ENCODE measurements at regions not wholly inside any gene's neighbourhood (a gene's known extent, or its start where the extent isn't known, plus 50 kb on each side); places are given as distances from the start of the nearest gene placed in this dataset.

- DNase-seq, result no peak
Observed at GRCh38 chr18:37946324-37946723, 380.7 kb upstream of the CELF4 start.

- DNase-seq, result no peak
Observed at GRCh38 chr18:37944700-37945270, 379.2 kb upstream of the CELF4 start.

GRCh38 chr18:37937287-37937686, 371.7 kb upstream of the CELF4 start:
- no peak for DNase-seq

GRCh38 chr18:37935086-37935485, 369.5 kb upstream of the CELF4 start:
- no peak for DNase-seq

- DNase-seq, result no peak
Observed at GRCh38 chr18:37930640-37931039, 365.0 kb upstream of the CELF4 start.

GRCh38 chr18:37922162-37922561, 356.6 kb upstream of the CELF4 start:
- DNase-seq, result no peak

GRCh38 chr18:37920865-37921264, 355.3 kb upstream of the CELF4 start:
- no peak for DNase-seq

- no peak for DNase-seq
Observed at GRCh38 chr18:37913051-37913450, 347.5 kb upstream of the CELF4 start.

GRCh38 chr18:37902344-37902743, 336.7 kb upstream of the CELF4 start:
- no peak for DNase-seq

- no peak for DNase-seq
Observed at GRCh38 chr18:37900326-37900725, 334.7 kb upstream of the CELF4 start.

- DNase-seq, result no peak
Observed at GRCh38 chr18:37889963-37890362, 324.4 kb upstream of the CELF4 start.

GRCh38 chr18:37874721-37875120, 309.1 kb upstream of the CELF4 start:
- DNase-seq, result no peak

- DNase-seq, result no peak
Observed at GRCh38 chr18:37873416-37873815, 307.8 kb upstream of the CELF4 start.

GRCh38 chr18:37872562-37872961, 307.0 kb upstream of the CELF4 start:
- DNase-seq, result no peak

GRCh38 chr18:37871561-37871960, 306.0 kb upstream of the CELF4 start:
- DNase-seq, result no peak

GRCh38 chr18:37869051-37869450, 303.5 kb upstream of the CELF4 start:
- no peak for DNase-seq

- DNase-seq, result no peak
Observed at GRCh38 chr18:37864122-37864521, 298.5 kb upstream of the CELF4 start.

GRCh38 chr18:37861981-37862380, 296.4 kb upstream of the CELF4 start:
- no peak for DNase-seq

GRCh38 chr18:37854396-37854795, 288.8 kb upstream of the CELF4 start:
- DNase-seq, result no peak

GRCh38 chr18:37853706-37854105, 288.1 kb upstream of the CELF4 start:
- DNase-seq, result no peak

GRCh38 chr18:37852464-37852863, 286.9 kb upstream of the CELF4 start:
- no peak for DNase-seq

- DNase-seq, result no peak
Observed at GRCh38 chr18:37847544-37847943, 281.9 kb upstream of the CELF4 start.

- no peak for DNase-seq
Observed at GRCh38 chr18:37846996-37847395, 281.4 kb upstream of the CELF4 start.

GRCh38 chr18:37845498-37845897, 279.9 kb upstream of the CELF4 start:
- no peak for DNase-seq

GRCh38 chr18:37844209-37844970, 278.8 kb upstream of the CELF4 start:
- no peak for DNase-seq

All from hindlimb muscle (tissue), 1 donor.